ENCODE measurements at regions not wholly inside any gene's neighbourhood (a gene's known extent, or its start where the extent isn't known, plus 50 kb on each side); places are given as distances from the start of the nearest gene placed in this dataset.
A peak's percentile ranks its signal among the peaks of the same experiment; 100 is the strongest.
"Not testable (repeated sequence)": the region's sequence is repeated elsewhere in the genome, so short reads cannot be mapped to it uniquely, and the experiment has no call there.

DNA sequence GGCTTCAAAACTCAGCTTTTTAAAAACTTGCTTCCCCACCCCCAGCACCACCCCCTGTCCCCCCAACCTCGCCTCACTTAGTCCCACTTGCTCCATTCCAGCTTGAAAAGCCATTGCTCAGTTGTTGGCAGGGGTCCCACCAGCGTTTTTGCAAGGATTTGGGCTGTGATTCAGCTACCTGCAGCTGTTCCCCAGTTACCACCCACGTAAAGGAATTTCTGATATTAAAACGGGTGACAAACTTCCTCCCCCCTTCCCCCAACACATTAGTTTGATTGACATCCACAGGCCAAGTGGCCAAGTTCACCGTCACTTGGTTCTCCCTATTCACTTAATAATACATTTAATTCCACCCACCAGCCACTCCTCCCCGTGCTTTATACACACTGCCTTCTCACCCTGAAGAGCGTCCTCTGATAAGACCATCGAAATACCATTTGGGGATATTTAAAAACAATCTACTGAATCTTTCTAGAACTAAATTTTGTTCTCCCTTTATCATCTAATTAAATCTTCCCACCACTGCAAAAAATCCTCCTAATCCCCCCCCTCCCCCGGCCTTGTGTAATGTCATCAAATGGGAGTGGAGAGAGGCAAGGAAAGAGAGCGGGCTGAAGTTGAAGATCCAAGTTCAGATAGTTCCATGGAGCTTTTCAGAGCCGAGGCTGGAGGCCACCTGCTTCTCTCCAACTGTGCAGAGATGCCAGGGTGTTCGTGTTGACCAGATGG lies 55.1 kb downstream of the SOX9 start:
- no peak for DNase-seq (ENCODE audit: low read depth)

DNA sequence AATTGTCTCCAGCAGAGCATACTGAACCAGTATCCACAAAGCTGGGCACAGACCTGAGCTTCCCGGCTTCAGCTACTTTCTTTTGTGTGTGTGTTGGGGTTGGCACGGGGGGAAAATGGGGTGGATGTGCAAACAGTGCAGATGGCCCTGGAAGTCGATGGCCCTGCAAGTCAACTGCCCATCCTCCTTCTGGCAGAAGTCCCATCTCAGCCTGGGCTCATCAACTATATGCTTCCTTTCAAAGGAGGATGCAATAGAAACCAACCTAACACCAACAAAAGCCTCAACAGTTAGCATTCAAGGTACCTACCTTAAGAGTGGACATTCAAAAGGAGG lies 55.7 kb downstream of the SOX9 start:
- DNase-seq (ENCODE audit: low read depth), result no peak

DNA sequence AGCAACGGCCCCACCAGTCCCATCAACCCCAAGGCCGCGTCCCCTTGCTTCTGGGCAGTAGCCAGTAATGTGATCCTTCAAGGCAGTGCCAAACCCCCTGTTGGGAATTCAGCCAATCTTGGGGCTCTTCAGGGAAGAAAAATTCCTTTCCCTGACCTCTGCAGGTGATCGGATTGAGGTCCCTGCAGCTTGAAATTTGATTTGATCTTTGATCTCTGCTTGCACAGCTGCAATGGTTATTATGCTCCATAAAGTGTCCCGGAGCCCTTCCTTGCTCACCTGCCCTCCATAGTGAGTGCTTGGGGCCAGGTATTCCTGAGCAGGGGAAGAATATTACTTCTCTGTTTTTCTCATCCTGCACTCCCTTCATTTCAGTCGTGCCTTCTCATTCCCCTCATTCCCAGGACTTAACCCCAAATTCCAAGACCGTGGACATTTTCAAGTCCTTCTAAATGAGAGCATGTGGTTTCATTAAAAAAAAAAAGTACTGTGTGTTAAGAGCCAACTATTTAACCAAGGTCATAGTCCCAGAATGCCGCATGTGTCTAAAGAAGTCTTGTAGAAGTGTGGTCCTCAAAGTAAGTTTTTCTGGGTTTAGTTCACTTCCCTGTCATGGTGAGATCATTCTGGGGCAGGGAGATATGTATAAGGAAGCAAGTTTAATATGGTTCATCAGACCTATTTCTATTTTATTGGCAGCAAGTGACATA lies 56.3 kb downstream of the SOX9 start:
- DNase-seq (ENCODE audit: low read depth), result no peak

DNA sequence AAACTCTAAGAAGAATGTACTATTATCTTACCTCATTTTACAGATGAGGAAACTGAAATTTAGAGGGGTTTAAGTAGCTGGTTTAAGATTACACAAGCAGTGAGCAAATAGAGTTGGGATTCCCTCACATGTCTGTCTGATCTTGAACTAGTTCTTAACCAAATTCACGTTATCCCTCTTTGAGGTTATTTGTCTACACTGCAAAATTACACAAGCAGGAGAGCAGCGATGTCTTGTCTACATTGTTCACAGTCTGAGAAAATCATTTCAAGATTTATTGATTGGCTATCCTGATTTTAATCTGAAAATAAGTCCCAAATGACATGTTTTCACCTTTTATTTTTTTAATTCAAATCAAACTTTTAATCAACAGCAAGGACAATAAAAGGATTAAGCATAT lies 56.9 kb downstream of the SOX9 start:
- no peak for DNase-seq (ENCODE audit: low read depth)

DNA sequence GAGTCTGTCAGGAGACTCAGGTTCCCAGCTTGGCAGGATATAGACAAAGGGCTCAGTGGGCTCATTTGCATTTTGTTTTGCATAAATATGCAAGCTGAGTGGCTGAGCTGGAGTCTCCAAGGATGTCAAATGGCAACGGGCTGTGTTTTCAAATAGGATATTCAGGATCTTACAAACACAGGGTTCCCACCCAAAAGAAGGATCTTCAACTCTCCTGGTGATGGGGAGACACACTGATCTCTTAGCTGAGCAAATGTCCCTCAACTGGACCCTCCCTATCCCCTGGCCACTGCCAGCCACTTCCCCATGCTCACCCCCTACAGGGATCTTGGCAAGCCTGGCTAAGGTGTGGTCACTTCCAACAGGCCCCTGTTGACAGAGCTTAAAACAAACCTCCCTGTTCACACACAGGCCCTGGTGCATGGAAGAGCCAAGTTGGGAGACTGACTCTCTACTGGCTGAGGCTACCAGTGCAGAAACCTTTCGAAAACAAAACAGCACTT lies 61.6 kb downstream of the SOX9 start:
- DNase-seq (ENCODE audit: low read depth), result no peak

DNA sequence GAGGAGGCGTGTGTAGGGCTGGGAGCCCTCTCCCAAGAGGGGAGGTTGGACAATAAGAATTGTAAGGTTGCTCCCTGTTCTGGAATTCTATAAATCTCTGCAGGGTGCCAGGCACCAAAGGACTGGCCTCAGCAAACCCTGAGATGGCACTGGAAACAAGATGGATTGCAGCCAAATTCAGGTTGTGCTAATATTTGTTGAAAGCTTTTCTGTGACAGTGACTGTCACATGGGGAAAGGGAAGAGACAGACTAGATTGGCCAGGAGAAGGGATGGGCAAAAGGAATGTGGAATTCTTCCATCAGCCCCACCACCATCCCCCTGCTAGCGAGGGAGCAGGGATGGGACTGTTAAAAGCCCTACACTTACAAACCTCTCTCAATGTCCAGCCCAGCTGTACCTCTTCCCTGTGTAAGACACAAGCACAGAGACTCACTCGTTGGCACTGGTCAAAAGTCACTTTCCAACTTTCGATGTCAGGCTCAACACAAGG lies 62.4 kb downstream of the SOX9 start:
- DNase-seq (ENCODE audit: low read depth), result no peak

DNA sequence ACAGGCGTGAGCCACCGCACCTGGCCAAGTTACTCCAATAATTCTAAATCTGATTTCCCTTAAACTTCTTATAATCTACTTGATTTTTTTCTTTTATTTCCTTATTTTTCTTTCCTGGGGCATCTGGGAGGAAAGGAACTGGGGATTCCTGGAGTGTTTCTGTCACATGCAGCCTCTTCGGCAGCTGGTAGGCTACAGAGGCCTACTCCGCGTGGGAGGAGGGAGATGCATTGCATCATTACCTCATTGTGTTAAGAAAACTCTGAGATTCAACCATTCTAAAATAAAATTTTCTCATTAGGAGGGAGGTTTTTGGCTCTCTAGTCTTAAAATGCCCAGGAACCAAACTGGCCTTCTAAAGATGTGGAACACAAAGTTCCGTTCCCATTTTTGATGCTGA lies 64.0 kb downstream of the SOX9 start:
- DNase-seq (ENCODE audit: low read depth), result no peak

DNA sequence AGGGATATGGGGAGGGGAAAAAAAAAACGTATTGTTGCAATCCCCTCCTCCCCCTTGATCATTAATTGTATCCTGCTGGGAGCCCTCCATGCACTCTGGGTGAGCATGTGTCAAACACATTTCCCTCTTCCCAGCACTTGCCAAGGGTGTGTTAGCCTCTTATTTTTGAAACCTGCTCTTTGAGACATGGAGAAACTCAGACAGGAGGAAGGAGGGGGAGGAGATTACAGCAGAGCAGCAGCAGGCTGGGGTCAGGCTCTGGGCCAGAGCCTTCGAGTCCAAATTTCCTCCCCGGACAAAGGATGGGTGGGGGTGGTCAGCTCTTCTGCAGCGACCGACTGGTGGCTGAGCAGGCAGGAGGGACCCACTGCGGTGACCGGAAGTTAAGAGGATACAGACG lies 64.7 kb downstream of the SOX9 start:
- DNase-seq (ENCODE audit: low read depth), result no peak

DNA sequence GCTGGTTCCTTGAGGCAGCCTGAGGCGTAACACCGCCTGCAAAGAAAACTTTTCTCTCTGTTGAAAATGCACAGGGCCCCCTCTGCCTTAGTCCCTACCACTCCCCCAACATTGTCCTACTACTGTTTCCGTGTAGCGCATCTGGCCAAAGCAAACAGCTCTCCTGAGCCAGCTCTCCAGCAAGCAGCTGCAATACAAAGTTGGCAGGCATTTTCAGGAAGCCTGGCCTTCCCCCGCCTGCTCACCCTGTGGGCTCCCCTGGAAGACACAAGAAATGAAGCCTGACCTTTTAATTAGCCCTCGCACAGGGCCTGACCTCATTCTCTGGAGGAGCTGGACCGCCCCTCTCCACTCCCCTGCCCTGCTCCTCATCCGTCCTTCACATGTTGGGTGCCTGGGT lies 66.7 kb downstream of the SOX9 start:
- peak; percentile 62 for DNase-seq (ENCODE audit: low read depth)

DNA sequence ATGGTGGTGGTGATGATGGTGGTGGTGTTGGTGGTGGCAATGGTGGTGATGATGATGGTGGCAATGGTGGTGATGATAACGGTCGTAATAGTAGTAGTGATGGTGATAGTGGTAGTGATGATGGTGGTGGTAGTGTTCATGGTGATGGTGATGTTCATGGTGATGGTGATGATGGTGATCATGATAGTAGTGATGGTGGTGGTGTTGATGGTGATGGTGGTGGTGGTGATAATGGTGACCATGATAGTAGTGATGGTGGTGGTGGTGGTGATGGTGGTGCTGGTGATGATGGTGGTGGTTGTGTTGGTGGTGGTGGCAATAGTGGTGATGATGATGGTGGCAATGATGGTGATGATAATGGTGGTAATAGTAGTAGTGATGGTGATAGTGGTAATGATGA lies 68.0 kb downstream of the SOX9 start:
- DNase-seq (ENCODE audit: low read depth), result no peak

DNA sequence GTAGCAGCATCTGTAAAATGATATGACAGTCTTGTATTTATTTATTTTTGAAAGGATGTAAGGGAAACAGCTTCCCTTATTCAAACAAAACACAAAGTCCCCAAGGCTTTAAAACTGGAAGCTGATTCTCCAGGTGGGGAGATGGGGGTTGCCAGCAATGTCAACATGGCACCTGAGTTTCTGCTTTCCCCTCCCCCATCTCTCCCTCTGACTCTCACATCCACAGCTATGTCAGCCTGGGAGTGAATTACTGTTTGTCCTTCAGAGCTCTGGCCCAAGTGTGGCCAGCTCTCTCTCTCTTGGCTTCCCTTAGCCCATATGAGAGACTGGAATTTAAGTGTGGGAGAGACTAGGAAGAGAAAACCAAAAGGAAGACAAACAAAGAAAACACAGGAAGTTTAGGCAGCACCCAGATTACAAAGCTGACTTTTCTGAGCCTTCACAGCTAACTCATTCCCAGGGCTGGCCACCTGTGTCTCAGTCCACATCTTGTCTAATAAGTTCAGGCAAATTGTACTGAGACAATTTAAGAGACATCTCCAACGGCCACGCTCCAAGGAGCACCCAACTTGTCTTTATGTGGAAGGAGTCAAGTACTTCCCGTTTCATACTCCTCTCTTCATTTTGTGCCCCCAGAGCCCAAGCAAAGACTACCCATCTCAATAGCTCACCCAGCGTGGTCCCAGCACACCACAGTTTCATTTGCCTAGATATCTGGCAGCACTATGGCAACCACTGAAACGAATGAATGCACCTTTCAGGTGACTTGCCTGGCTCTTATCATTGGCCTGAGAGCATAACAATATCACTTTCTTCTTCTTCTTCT lies 69.2 kb downstream of the SOX9 start:
- no peak for DNase-seq (ENCODE audit: low read depth)

DNA sequence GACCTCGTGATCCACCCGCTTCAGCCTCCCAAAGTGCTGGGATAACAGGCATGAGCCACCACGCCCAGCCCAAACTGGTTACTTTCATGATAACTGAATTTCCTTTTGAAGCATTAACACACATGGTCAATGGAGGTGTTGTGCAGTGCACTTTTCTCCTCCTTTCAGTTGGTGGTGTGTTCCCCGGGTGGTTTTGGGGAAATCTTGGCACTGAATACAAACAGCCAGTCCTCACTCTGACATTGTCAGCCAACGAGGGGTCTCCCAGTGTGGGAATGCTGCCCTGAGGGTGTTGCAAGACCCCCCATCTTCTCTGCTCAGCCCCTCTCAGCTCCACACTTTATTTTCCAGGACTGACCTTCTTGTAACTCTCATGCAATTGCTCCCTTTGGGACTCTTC lies 70.5 kb downstream of the SOX9 start:
- no peak for DNase-seq (ENCODE audit: low read depth)

DNA sequence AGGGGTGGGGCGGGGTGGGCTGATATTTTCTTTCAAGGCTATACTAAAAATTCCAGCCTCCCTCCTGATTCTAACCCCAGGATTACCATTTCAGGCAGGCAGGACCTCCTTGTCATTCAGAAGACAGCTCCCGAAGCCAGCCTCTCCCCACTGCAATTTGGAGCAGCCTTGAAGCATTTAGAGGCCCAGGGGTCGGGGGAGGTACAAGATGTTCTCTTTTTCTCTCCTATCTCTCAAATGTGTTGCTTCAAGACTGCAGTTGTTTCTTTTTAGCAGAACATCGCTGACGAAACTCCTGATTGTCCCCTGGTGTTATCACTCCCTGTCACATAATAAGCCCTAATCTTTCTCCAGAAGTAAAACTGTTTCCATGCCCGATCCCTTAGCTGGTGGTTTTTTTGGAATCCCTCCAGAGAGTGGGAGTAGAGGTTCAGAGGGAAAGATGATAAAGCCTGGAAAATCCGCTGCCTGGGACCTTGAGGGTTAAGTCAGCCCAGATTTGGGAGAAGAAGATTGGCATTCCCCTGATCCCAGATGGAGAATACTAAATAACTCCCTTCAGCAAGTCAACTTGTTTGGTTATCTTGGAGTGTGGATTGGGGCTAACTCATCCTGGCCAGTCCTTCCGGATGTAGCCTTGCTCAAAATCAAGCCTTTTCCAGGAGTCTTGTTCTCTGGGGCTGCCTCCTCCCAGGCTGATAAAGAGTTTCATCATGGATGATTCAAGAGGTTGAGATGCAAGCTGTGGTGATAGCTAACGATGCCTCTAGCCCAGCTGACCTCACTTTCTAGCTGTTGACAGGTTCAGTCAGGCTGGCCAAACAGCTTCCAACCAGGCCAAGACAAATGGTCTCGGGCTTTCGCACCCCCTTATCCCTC lies 71.3 kb downstream of the SOX9 start:
- DNase-seq (ENCODE audit: low read depth), result no peak

DNA sequence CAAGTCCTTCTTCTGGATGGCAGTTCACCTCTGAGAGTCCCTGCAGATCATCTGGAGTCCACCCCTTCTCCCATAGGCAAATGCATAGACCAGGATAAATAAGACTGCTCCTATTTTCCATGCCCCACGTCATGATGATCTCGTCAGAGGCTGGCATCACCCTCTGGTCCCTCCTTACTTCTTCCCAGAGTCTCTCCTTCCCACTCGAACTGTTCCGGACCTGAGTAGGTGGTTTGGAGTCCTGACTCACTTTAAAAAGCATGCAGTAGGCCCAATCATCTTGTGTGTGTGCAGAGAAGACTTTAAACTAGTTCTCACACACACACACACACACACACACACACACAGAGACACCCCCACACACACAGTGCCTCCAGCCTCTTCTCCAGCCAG lies 72.0 kb downstream of the SOX9 start:
- no peak for DNase-seq (ENCODE audit: low read depth)

DNA sequence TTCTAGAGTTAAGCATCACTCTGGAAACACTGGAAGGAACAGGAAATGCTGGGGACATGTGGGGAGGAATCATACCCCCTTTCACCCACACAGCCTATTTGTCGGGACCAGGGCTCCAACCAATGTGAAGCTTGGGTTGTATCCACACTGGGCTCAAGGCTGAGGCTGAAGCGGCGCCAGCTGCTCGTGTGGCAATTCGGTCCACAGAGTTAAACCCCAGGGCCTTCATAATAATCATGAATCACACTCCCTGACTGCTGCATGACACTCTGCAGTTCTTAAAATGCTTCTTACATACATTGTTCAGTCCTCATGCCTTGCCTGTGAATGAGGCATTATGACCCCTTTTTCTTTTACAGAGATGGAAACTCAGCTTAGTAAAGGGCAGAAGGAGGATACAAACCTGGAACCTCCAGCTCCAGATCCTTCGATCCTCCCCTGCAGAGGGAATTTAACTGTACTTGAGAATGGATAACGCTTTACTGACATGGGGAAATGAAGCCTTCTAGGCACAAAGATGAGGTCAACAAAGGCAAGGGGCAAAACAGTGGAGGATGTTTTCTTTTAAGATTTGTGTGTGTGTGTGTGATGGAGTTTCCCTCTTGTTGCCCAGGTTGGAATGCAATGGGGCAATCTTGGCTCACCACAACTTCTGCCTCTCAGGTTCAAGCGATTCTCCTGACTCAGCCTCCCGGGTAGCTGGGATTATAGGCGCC lies 72.7 kb downstream of the SOX9 start:
- no peak for DNase-seq (ENCODE audit: low read depth)

DNA sequence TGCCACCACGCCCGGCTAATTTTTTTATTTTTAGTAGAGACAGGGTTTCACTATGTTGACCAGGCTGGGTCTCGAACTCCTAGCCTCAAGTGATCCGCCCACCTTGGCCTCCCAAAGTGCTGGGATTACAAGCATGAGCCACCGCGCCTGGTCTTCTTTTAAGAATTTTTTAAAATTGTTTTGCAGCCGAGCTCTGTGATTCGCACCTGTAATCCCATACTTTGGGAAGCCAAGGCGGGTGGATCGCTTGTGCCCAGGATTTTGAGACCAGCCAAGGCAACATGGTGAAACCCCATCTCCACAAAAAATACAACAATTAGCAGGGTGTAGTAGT lies 73.3 kb downstream of the SOX9 start:
- DNase-seq (ENCODE audit: low read depth), result not testable (repeated sequence)

DNA sequence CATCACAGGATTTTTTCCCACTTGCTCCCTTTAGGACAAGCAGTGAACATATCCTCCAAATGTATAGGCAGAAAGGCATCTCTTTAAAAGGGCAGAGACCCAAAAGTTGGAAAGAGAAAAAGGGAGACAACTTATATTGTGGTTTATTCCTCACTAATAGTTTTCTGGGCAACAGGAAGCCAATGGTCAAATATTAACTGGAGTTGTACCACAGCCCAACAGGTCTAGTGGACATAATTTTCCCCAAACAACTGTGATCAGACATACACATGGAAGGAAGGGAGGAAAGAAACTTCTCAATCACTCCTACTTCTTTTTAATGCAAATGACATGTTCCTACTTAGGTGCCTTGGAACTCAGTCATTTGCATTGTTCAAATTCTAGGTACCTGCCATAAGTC lies 78.4 kb downstream of the SOX9 start:
- no peak for DNase-seq (ENCODE audit: low read depth)

DNA sequence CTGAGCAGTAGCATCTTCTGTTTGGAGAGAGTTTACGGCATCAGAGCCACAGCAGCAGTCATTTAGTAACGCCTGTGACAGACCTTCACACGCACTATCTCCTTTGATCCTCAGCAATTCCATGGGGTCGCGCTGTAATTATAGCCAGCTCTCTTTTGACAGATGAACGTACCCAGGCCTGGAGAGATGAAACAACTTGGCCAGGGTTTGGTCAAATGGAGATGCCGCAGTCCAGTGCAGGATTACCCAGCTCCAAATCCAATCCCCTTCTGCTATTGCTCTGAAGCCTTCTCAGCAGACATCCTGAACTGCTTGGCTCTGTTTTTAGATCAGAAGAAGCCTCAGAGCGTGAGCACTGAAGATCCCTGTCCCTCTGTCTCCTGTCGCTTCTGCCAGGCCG lies 83.9 kb downstream of the SOX9 start:
- no peak for DNase-seq (ENCODE audit: low read depth)

DNA sequence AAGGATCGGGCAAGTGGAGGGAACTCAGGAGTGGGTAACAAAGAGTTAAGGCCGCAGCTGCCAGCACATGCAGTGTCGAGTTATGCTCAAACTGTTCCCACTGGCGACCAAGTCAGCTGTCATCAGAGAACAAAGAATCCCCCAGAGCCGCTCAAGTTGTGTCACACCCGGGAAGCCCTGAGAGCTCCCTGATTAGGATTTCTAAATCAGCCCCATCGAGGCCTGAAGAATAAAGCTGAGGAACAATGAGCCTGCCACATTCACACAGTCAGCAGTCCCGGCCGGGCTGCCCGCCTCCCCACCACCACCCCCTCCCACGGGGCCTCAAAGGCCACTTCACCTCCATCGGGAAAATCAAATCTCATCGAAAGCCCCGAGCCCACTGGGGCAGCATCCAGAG lies 84.5 kb downstream of the SOX9 start:
- no peak for DNase-seq (ENCODE audit: low read depth)

DNA sequence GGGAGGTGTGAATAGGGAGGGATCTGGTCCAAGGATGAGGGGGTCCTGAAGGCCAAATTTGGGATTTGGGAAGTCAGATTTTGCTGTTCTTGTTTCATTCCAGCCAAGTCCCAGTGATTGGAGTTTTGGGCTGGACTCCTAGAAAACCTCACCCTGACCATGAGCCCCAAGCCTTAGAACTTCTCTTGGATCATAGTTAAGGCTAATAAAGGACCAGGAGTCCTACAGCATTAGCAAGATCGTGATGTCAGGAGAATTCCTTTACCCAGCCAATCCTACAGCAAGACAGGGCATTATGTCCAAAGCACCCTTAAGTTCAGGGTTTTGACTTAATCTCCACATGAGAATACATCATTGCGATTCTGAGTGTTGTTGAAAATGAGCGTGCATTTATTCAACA lies 85.0 kb downstream of the SOX9 start:
- DNase-seq (ENCODE audit: low read depth), result no peak

DNA sequence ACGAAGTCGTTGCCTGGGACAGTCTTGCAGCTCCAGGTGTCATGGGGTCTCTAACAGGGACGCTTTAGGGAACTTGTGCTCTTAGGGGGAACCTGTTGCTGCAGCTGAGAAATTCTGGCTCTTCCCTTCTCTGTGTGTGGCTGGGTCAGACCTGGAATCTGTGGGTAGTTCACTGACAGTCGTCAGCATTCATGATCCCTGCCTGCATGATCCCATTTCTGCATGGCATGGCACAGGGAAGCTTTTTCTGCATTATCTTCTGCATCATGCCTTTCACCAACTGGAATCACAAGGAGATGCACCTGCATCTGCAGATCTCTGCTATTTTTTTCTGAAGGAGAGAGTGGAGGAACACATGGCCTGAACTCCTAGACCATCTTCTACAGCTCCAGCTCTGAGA lies 85.6 kb downstream of the SOX9 start:
- DNase-seq (ENCODE audit: low read depth), result no peak

All from forelimb muscle (tissue), 1 donor.